SJCRH30 (cell line): ENCODE measurements at regions not wholly inside any gene's neighbourhood (a gene's known extent, or its start where the extent isn't known, plus 50 kb on each side); places are given as distances from the start of the nearest gene placed in this dataset.

ENCODE experiments used
- DNase-seq, 2 experiments: peaks; one replicate each; pipeline ENCODE4 v3.0.0-alpha.2; 2015 to 2020
- H3K27ac ChIP-seq: fragments of 250-450 bp; sonication (Bioruptor Pico); 2 replicates; pipeline ENCODE4 v1.5.1; 2020; ENCODE audit warnings: mild to moderate bottlenecking, moderate library complexity
- H3K27me3 ChIP-seq: fragments of 250-450 bp; sonication (Bioruptor Pico); 2 replicates; pipeline ENCODE4 v1.5.1; 2020; ENCODE audit warnings: mild to moderate bottlenecking, moderate library complexity
- H3K36me3 ChIP-seq: fragments of 250-450 bp; sonication (Bioruptor Pico); 2 replicates; pipeline ENCODE4 v1.5.1; 2020; ENCODE audit warnings: mild to moderate bottlenecking, moderate library complexity
- H3K4me1 ChIP-seq: fragments of 250-450 bp; sonication (Bioruptor Pico); 2 replicates; pipeline ENCODE4 v1.5.1; 2020; ENCODE audit warnings: mild to moderate bottlenecking, moderate library complexity
- H3K4me3 ChIP-seq: fragments of 250-450 bp; sonication (Bioruptor Pico); 2 replicates; pipeline ENCODE4 v1.5.1; 2020; ENCODE audit warnings: mild to moderate bottlenecking, moderate library complexity
- H3K9me3 ChIP-seq: fragments of 250-450 bp; sonication (Bioruptor Pico); replicated peaks from 2 replicates; pipeline ENCODE4 v1.5.1; 2020; ENCODE audit warnings: mild to moderate bottlenecking, moderate library complexity

GRCh38 chr4:110278127-110278526 lies 79.7 kb upstream of the ELOVL6 start:
- H3K9me3 ChIP-seq, result no peaks in the 10 kb centered on the region
- H3K36me3 ChIP-seq, result no peaks in the 10 kb centered on the region
- no peaks in the 10 kb centered on the region for H3K27me3 ChIP-seq
- H3K27ac ChIP-seq, result no peak overlapping the region
- H3K4me3 ChIP-seq, result no peak overlapping the region
- DNase-seq, result no peak
- no peaks in the 10 kb centered on the region for H3K4me1 ChIP-seq

GRCh38 chr4:110275871-110276270 lies 77.5 kb upstream of the ELOVL6 start:
- Histone ChIP-seq H3K27ac (no peak overlapping the region), H3K4me1 (no peaks in the 10 kb centered on the region), H3K4me3 (no peak overlapping the region), H3K36me3 (no peaks in the 10 kb centered on the region), H3K27me3 (no peaks in the 10 kb centered on the region), H3K9me3 (no peaks in the 10 kb centered on the region)
- DNase-seq, result no peak

GRCh38 chr4:110271986-110272385 lies 73.6 kb upstream of the ELOVL6 start:
- no peaks in the 10 kb centered on the region; the same call in 1 of the 2 replicates for H3K4me1 ChIP-seq
- DNase-seq, result no peak
- H3K27ac ChIP-seq, result no peak overlapping the region
- H3K27me3 ChIP-seq, result no peaks in the 10 kb centered on the region
- H3K9me3 ChIP-seq, result no peaks in the 10 kb centered on the region
- H3K4me3 ChIP-seq, result no peak overlapping the region
- no peaks in the 10 kb centered on the region for H3K36me3 ChIP-seq

GRCh38 chr4:110270492-110271197 lies 72.2 kb upstream of the ELOVL6 start:
- no peaks in the 10 kb centered on the region for H3K27me3 ChIP-seq
- no peak overlapping the region for H3K4me3 ChIP-seq
- no peak overlapping the region for H3K27ac ChIP-seq
- DNase-seq, result peak; percentile 14 to 16
- no peaks in the 10 kb centered on the region for H3K36me3 ChIP-seq
- H3K9me3 ChIP-seq, result no peaks in the 10 kb centered on the region
- H3K4me1 ChIP-seq, result no peaks in the 10 kb centered on the region; the same call in 1 of the 2 replicates

- Histone ChIP-seq H3K9me3 (no peaks in the 10 kb centered on the region), H3K4me3 (no peak overlapping the region), H3K4me1 (no peaks in the 10 kb centered on the region; the same call in 1 of the 2 replicates), H3K36me3 (no peaks in the 10 kb centered on the region), H3K27ac (no peak overlapping the region), H3K27me3 (no peaks in the 10 kb centered on the region)
- no peak for DNase-seq
Measured at GRCh38 chr4:110268790-110269189, 70.4 kb upstream of the ELOVL6 start.

GRCh38 chr4:110268352-110268751 lies 69.9 kb upstream of the ELOVL6 start:
- no peaks in the 10 kb centered on the region for H3K36me3 ChIP-seq
- H3K27me3 ChIP-seq, result no peaks in the 10 kb centered on the region
- no peaks in the 10 kb centered on the region; the same call in 1 of the 2 replicates for H3K4me1 ChIP-seq
- H3K4me3 ChIP-seq, result no peak overlapping the region
- H3K27ac ChIP-seq, result no peak overlapping the region
- H3K9me3 ChIP-seq, result no peaks in the 10 kb centered on the region
- no peak for DNase-seq

- no peaks in the 10 kb centered on the region; the same call in 1 of the 2 replicates for H3K4me1 ChIP-seq
- H3K4me3 ChIP-seq, result no peak overlapping the region
- H3K27ac ChIP-seq, result no peak overlapping the region
- H3K36me3 ChIP-seq, result no peaks in the 10 kb centered on the region
- H3K9me3 ChIP-seq, result no peaks in the 10 kb centered on the region
- no peak for DNase-seq
- no peaks in the 10 kb centered on the region for H3K27me3 ChIP-seq
Measured at GRCh38 chr4:110266136-110266535, 67.7 kb upstream of the ELOVL6 start.

GRCh38 chr4:110265001-110265400 lies 66.6 kb upstream of the ELOVL6 start:
- H3K9me3 ChIP-seq, result no peaks in the 10 kb centered on the region
- no peak overlapping the region for H3K27ac ChIP-seq
- H3K36me3 ChIP-seq, result no peaks in the 10 kb centered on the region
- no peaks in the 10 kb centered on the region for H3K4me1 ChIP-seq
- H3K27me3 ChIP-seq, result no peaks in the 10 kb centered on the region
- no peak for DNase-seq
- no peak overlapping the region for H3K4me3 ChIP-seq

GRCh38 chr4:110260299-110260698 lies 61.9 kb upstream of the ELOVL6 start:
- no peaks in the 10 kb centered on the region for H3K4me1 ChIP-seq
- DNase-seq, result no peak

GRCh38 chr4:110250023-110250387 lies 51.6 kb upstream of the ELOVL6 start:
- DNase-seq, result no peak
- H3K4me1 ChIP-seq, result no peaks in the 10 kb centered on the region

More at GRCh38 chr4:110260299-110260698, 61.9 kb upstream of the ELOVL6 start:
- Histone ChIP-seq H3K9me3 (no peaks in the 10 kb centered on the region), H3K27ac (no peak overlapping the region), H3K27me3 (no peaks in the 10 kb centered on the region), H3K36me3 (no peaks in the 10 kb centered on the region), H3K4me3 (no peak overlapping the region)

GRCh38 chr4:110248831-110249253 lies 50.4 kb upstream of the ELOVL6 start:
- Histone ChIP-seq H3K27me3 (no peaks in the 10 kb centered on the region), H3K4me3 (no peak overlapping the region), H3K36me3 (no peaks in the 10 kb centered on the region), H3K4me1 (no peaks in the 10 kb centered on the region), H3K27ac (no peak overlapping the region), H3K9me3 (no peaks in the 10 kb centered on the region)
- DNase-seq, result no peak

More at GRCh38 chr4:110250023-110250387, 51.6 kb upstream of the ELOVL6 start:
- Histone ChIP-seq H3K27me3 (no peaks in the 10 kb centered on the region), H3K4me3 (no peak overlapping the region), H3K9me3 (no peaks in the 10 kb centered on the region), H3K36me3 (no peaks in the 10 kb centered on the region), H3K27ac (no peak overlapping the region)
